ENCODE measurements at regions not wholly inside any gene's neighbourhood (a gene's known extent, or its start where the extent isn't known, plus 50 kb on each side); places are given as distances from the start of the nearest gene placed in this dataset.

DNA sequence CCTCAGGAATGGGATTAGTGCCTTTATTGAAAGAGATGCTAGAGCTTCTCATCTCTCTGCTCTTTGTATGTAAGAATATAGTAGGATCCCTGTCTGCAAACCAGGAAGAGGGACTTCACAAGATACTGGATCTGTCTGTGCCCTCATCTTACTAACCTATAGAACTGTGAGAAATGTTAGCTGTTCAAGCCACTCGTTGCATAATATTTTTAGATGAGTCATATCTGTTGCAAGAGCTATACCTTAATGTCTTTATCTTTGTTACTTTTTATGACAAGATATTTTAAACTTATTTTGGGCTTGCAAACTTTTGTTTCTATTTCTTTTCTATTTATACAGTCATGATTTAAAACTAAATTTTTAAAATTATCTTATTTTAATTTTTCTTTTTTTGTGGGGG, 1296.8 kb upstream of the CDH6 start:
- TF ChIP-seq POLR2A (IDR thresholded peaks at IDR 0.05), result no peak
- TF ChIP-seq CTCF (IDR thresholded peaks at IDR 0.05), result no peak

Data from testis (tissue), 2 donors.